ENCODE measurements at regions not wholly inside any gene's neighbourhood (a gene's known extent, or its start where the extent isn't known, plus 50 kb on each side); places are given as distances from the start of the nearest gene placed in this dataset.

DNA sequence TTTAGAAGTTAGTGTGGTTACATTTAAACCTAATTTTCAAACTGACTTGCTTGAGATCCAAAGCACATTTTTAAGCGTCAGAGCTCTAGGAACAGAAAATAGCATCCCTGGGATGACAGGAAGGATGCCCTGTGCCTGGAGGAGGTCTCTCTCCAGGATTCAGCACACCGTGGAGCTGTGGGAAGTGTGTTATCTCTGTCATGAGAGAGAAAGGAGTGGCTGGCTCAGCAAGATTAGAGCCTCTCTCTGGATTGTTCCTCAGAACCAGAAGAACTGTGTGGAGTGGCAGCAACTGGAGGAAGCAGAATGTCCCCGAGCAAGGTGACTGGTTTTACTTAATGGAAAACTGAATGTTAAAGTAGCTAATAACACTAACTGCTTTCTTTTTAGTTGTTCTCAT, 233.6 kb upstream of the TGFBR2 start:
- FAIRE-seq: no peak

DNA sequence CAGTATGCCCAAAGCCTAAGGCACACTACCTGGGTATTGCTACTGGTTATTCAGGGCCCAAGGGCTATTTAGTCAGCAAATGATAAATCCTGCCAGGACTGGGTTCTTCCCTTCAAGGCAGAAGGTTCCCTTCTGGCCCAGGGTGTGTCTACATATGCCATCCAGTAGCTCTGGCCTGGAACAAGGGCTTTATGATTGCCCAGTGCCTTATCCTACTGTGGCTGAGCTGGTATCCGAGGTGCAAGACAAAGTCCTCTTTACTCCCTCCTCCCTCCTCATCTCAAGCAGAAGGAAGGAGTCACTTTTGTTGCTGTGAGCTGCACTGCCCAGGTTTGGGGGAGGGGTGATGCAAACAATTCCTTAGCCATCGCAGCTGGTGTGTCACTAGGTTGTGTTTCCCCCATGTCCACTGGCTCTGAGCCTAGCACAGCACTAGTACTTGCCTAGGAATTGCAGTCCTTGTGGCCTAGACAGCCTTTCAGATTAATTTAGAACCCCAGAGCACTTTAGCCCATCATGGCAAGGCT, 221.8 kb upstream of the TGFBR2 start:
- no peak for FAIRE-seq

GRCh38 chr3:30393079-30393478, 213.3 kb upstream of the TGFBR2 start:
- FAIRE-seq: no peak

- no peak for FAIRE-seq
Measured at GRCh38 chr3:30397030-30397429, 209.4 kb upstream of the TGFBR2 start.

GRCh38 chr3:30399394-30400181, 206.8 kb upstream of the TGFBR2 start:
- no peak for FAIRE-seq

DNA sequence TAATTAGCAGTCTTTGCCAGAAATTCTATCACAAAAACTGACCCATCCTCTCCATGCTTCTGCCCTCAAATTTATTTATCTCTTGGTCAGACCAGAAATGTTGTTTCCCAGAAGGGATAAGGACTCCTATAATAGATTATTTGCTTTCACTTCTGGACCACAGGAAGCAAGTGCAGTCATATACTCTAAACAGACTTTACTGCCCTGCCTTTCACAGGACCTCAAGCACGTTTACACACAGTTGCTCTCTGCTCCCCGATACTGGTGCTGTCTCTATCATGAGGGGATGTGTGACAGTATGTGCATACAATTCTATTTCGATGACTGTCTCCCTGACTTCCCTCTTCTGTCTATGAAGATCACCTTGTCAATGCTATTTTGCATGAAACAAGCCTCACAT, 205.5 kb upstream of the TGFBR2 start:
- no peak for FAIRE-seq

- FAIRE-seq: no peak
Measured at GRCh38 chr3:30401971-30402370, 204.4 kb upstream of the TGFBR2 start.

DNA sequence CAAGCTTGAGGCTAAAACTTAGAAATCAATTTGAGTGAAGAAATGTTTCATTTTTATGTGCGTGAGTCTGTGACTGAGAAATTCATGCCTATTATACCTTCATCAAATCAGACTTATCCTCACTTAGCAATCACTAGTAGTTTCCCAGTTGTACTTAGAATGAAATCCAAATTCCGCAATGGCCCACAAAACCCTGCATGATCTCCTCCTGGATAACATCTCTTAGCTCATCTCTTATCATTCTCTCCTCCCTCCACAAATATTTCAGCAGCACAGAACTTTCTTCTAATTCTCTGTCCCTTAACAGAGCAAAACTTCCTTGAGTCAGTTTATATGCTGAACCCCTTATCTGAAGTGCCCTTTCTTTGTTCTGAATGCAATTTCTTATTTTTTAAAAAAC, 198.8 kb upstream of the TGFBR2 start:
- no peak for FAIRE-seq

- peak; percentile 56 for FAIRE-seq
Measured at GRCh38 chr3:30408105-30408557, 198.3 kb upstream of the TGFBR2 start.

GRCh38 chr3:30418443-30418842, 188.0 kb upstream of the TGFBR2 start:
- FAIRE-seq: no peak

GRCh38 chr3:30421266-30421665, 185.1 kb upstream of the TGFBR2 start:
- no peak for FAIRE-seq

- no peak for FAIRE-seq
Measured at GRCh38 chr3:30426293-30426993, 180.0 kb upstream of the TGFBR2 start.

- no peak for FAIRE-seq
Measured at GRCh38 chr3:30428251-30428650, 178.2 kb upstream of the TGFBR2 start.

- FAIRE-seq: no peak
Measured at GRCh38 chr3:30435861-30436331, 170.5 kb upstream of the TGFBR2 start.

GRCh38 chr3:30437171-30437601, 169.2 kb upstream of the TGFBR2 start:
- FAIRE-seq: no peak

GRCh38 chr3:30438126-30438525, 168.3 kb upstream of the TGFBR2 start:
- FAIRE-seq: no peak

GRCh38 chr3:30439451-30440053, 166.8 kb upstream of the TGFBR2 start:
- FAIRE-seq: no peak

- no peak for FAIRE-seq
Measured at GRCh38 chr3:30440147-30440604, 166.2 kb upstream of the TGFBR2 start.

GRCh38 chr3:30440880-30441279, 165.5 kb upstream of the TGFBR2 start:
- no peak for FAIRE-seq

- FAIRE-seq: no peak
Measured at GRCh38 chr3:30443756-30444673, 162.4 kb upstream of the TGFBR2 start.

- FAIRE-seq: no peak
Measured at GRCh38 chr3:30448450-30449289, 157.7 kb upstream of the TGFBR2 start.
